ENCODE measurements at regions not wholly inside any gene's neighbourhood (a gene's known extent, or its start where the extent isn't known, plus 50 kb on each side); places are given as distances from the start of the nearest gene placed in this dataset.

- intact Hi-C loops (cut with micrococcal nuclease; ENCODE audit: unreplicated experiment), result no loop called here
Measured at GRCh38 chr2:225270053-225270452, 129.5 kb upstream of the NYAP2 start.

DNA sequence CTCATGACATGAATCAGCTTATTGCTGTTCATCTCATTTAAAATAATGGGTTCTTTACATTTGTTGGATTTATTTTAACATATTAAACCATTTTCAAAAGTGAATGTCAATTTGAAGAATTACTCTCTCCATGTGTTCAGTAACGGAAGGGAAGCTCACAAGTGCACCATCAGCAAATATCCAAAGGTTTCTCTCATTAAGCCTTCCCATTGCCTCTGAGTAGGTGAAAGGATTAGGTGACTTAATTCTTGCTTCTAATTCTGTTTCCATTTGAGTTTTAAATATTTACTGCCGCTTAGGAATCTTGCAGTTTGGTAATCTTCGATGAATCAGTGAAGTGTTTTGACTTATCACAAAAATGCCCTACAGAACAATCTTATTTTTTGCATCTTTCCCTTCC lies 145.1 kb upstream of the NYAP2 start:
- no peaks in the 10 kb centered on the region for H3K9me3 ChIP-seq (ENCODE audit: control insufficient read depth, insufficient read depth, low read depth, low read length)
- DNase-seq (ENCODE audit: low read depth, low spot score) (no peak), ATAC-seq (no peak)
- intact Hi-C loops (cut with micrococcal nuclease; ENCODE audit: unreplicated experiment), result no loop called here
- no peak overlapping the region for H3K27ac ChIP-seq (ENCODE audit: low read length)
- in situ Hi-C loops (cut with HindIII; ENCODE audit: low pct_unique_long_range_greater_than_20kb, low sequenced_read_pairs), result no loop called here
- H3K4me1 ChIP-seq (ENCODE audit: control insufficient read depth, insufficient read depth, low read length), result no peaks in the 10 kb centered on the region
- TF ChIP-seq CTCF (IDR thresholded peaks at IDR 0.05) (no peak), POLR2AphosphoS5 (IDR thresholded peaks at IDR 0.05; ENCODE audit: low read depth, low read length) (no peak), REST (IDR thresholded peaks at IDR 0.05; ENCODE audit: insufficient read depth in 1 of 2, low read depth in 2 of 2, low read length in 1 of 2) (no peak), SIN3A (IDR thresholded peaks at IDR 0.05; ENCODE audit: borderline replicate concordance, insufficient read depth, low read depth, low read length) (no peak), TCF7L2 (IDR thresholded peaks at IDR 0.05; ENCODE audit: low read depth, low read length) (no peak)
- H3K36me3 ChIP-seq (ENCODE audit: control insufficient read depth, insufficient read depth, low read length), result no peaks in the 10 kb centered on the region
- no peak overlapping the region for H3K4me3 ChIP-seq (ENCODE audit: low read depth in 2 of 2, low read length in 2 of 2)
- H3K27me3 ChIP-seq (ENCODE audit: control insufficient read depth, insufficient read depth, low read length), result no peaks in the 10 kb centered on the region
- no TSS peak for BruUV-seq (replicated peaks)
- ChIA-PET POLR2A (no interaction called here), CTCF (no interaction called here)

More at GRCh38 chr2:225270053-225270452, 129.5 kb upstream of the NYAP2 start:
- TF ChIP-seq CTCF (IDR thresholded peaks at IDR 0.05) (no peak), SIN3A (IDR thresholded peaks at IDR 0.05; ENCODE audit: borderline replicate concordance, insufficient read depth, low read depth, low read length) (no peak), TCF7L2 (IDR thresholded peaks at IDR 0.05; ENCODE audit: low read depth, low read length) (no peak), REST (IDR thresholded peaks at IDR 0.05; ENCODE audit: insufficient read depth in 1 of 2, low read depth in 2 of 2, low read length in 1 of 2) (no peak), POLR2AphosphoS5 (IDR thresholded peaks at IDR 0.05; ENCODE audit: low read depth, low read length) (no peak)
- BruUV-seq (replicated peaks), result no TSS peak
- in situ Hi-C loops (cut with HindIII; ENCODE audit: low pct_unique_long_range_greater_than_20kb, low sequenced_read_pairs), result no loop called here
- ChIA-PET POLR2A (no interaction called here), CTCF (no interaction called here)
- no peaks in the 10 kb centered on the region for H3K4me1 ChIP-seq (ENCODE audit: control insufficient read depth, insufficient read depth, low read length)
- H3K27ac ChIP-seq (ENCODE audit: low read length), result no peak overlapping the region
- no peaks in the 10 kb centered on the region for H3K36me3 ChIP-seq (ENCODE audit: control insufficient read depth, insufficient read depth, low read length)
- ATAC-seq (no peak), DNase-seq (ENCODE audit: low read depth, low spot score) (no peak)
- H3K4me3 ChIP-seq (ENCODE audit: low read depth in 2 of 2, low read length in 2 of 2), result no peak overlapping the region
- H3K27me3 ChIP-seq (ENCODE audit: control insufficient read depth, insufficient read depth, low read length), result no peaks in the 10 kb centered on the region
- H3K9me3 ChIP-seq (ENCODE audit: control insufficient read depth, insufficient read depth, low read depth, low read length), result no peaks in the 10 kb centered on the region; the same call in 1 of the 2 replicates

All from Panc1 (cell line).